ENCODE measurements at regions not wholly inside any gene's neighbourhood (a gene's known extent, or its start where the extent isn't known, plus 50 kb on each side); places are given as distances from the start of the nearest gene placed in this dataset.

DNA sequence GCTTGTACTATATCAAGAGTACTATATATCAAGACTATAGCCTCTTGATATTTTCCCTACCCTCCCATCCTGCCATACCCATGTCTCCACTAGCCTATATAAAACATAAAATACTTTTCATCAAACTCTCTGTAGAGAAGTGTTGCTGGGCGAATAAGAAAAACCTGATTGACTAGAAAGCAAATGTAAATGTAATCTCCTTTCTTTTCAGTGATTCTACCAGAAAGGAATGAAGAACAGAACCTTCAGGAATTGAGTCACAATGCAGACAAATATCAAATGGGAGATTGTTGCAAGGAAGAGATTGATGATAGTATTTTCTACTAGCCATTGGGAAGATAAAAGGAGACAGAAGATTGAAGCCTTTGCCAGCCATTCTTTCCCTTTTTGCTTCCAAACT lies 89.2 kb downstream of the KCNRG start:
- no peak for DNase-seq

GRCh38 chr13:50106559-50106958 lies 91.3 kb downstream of the KCNRG start:
- DNase-seq: no peak

- DNase-seq: no peak
These were observed 92.0 kb downstream of the KCNRG start for GRCh38 chr13:50107205-50107604.

DNA sequence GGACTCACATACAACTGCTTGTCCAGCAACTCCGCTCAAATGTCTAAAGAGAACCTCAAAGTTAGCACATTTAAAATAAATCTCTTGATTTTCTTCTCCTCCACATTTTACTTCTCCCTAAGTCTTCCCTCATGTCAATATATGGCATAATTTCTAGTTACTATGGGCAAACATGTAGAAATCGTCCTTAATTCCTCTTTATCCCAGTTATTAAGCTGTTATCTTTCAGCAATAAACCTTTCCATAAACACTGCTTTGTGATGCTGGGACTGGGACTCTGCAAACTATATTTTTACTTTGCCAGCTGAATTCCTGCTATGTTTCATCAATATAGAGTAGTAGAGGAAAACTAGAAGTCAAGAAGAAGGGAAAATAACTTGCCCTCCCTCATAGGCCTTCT lies 99.7 kb downstream of the KCNRG start:
- DNase-seq: no peak

GRCh38 chr13:50115695-50116094 lies 100.5 kb downstream of the KCNRG start:
- no peak for DNase-seq

DNA sequence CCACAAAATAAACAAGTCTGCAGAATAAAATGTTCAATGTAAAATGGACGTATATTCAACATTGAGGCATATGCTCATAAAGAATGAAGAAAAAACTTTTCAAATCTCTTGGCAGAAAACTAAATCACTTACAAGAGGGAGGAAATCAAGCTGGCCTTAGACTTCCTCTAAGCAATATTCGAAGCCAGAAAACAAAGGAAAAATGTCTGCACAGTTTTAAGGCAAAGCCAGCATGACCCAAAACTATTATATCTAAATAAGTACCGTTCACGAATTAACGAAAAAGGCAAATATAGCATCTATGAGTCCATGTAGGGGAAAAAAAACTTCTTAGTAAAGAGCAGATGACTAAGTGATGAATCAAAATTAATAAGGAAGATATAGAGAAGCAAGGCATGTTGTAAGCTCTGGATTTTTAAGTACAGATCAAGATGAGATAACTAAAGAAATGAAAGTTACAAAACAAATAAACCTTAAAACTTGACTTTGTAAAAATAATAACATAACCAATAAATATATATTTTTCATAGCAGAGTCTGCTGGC lies 101.3 kb downstream of the KCNRG start:
- no peak for DNase-seq

- no peak for DNase-seq
These were observed 104.3 kb downstream of the KCNRG start for GRCh38 chr13:50119591-50119990.

DNA sequence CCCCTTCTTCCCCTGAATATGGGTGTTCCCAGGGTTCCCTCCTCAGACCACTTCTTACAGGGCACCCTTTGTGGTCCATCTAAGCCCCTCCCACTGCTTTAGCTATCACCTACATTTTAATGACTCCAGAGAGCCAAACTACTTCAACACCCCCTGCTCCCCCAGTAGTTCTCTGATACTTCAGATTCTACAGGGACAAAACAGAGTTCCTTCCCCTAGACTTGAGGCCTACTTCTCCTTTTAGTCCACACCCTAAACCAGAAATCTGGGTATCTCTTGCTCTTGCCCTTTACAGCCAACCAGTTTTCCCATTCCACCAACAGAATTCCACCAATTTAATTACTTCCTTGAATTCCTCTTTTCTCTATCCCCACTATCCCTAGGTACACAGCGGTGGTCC lies 107.2 kb downstream of the KCNRG start:
- no peak for DNase-seq

DNA sequence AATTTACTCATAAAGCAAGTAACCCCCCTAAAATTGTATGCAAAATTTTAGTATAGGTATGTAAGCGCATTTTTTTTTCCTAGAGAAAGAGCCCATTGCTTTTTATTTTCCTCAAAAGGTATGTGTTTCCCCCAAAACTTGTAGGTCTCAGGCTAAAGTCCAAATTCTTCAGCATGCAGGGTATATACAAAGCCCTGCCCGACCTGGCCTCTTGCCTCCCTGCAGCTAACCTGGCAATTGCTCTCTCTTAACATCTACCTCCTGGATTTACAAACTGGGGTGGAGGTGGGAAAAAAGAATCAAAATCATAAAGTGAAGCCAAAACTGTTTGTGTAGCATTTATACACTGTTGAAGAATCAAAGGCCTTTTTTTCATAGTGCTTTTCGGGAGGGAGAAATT lies 107.8 kb downstream of the KCNRG start:
- DNase-seq: no peak

DNA sequence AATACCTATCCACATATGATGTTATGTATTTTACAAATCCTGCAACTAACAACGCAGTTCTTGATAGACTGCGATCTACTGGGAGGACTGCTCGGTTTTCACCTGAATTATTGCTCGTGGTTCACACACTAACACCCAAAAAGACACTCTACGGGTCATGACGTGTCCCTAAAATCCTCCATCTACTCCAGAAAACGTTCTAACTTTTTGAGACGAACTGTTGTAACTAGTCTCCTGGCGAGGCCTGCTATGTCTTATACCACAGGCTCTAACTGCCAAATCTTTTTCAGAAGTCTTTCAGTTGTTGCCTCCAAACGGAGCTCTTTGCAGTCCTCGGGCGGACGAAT lies 108.2 kb downstream of the KCNRG start:
- no peak for DNase-seq

DNA sequence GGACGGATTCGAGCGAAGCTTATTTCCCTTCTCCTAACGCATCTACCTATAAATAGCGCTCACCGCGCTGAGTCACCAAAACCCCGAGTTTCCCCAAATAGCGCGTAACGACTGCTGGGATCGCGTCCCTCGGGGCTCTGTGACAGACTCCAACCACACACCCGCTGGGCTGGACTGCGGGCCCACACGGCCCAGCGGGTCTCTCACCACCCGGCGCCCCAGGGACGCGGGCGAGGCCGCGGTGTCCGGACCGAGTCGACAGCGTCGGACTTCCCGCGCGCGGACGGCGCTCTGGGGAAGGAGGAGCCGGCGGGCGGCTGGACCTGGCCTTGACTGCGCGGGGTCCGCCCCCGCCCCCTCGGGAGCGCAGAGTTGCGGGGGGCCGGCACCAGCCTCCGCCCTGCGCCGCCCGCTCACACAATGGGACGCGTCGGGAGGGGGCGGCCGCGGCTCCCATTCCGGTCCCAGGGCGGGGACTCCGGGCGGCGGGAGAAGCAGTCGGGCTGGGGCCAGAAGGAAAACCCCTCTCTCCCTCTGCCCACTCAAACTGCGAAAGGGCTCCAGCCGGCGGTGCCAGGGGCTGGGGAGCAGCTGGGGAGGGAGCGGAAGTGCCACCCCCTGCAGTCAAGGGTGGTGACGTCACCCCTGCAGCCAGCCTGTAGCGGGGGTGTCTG lies 108.8 kb downstream of the KCNRG start:
- DNase-seq: peak; percentile 85

DNA sequence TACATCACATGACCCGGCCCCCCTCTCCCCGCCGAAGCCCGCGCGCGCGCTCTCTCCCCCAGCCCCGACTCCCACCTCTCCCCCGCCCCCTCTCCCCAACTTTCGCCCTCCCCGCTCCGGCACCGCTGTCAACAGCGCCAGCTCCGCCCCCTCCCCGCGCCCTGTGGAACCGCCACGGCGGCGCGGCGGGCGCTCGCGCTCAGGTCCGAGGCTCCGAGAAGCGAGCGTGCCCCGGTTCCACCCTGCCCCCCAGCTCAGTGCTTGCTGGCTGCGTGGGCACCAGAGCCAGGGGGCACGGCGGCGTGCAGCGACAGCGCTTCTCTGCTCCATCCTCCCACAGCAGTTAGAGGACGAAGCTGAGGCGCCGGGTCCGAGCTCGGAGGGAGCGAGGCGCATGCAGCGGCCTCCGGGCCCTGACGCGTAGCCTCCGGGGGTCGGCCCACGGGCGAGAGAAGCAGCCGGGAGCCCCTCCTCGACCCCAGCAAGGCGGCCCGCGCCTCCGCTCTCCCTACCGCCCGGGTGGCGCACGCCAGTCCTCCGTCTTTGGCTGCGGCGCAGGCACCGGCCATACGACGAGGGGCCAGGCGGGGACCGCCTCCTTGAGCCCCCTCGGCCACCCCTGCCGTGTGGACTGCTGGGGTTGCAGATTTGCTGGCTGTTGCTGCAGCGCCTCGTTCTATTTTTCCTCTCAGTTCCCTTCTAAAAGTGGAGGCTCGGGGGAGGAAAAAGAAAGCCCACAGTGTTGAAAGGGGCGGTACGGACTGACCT lies 109.5 kb downstream of the KCNRG start:
- DNase-seq: no peak

DNA sequence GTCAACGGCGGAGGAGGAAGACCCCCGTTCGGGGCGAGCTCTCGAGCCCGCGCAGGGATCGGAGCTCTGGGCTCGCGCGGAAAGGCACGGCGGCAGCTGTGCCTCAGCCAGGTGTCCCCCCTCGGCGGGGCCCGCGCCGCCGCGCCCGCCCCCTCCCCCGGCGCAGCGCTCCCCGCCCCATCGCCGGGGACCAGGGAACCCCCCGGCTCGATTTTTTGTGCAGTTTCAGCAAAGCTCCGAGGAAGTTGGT lies 110.0 kb downstream of the KCNRG start:
- DNase-seq: peak; percentile 55

DNA sequence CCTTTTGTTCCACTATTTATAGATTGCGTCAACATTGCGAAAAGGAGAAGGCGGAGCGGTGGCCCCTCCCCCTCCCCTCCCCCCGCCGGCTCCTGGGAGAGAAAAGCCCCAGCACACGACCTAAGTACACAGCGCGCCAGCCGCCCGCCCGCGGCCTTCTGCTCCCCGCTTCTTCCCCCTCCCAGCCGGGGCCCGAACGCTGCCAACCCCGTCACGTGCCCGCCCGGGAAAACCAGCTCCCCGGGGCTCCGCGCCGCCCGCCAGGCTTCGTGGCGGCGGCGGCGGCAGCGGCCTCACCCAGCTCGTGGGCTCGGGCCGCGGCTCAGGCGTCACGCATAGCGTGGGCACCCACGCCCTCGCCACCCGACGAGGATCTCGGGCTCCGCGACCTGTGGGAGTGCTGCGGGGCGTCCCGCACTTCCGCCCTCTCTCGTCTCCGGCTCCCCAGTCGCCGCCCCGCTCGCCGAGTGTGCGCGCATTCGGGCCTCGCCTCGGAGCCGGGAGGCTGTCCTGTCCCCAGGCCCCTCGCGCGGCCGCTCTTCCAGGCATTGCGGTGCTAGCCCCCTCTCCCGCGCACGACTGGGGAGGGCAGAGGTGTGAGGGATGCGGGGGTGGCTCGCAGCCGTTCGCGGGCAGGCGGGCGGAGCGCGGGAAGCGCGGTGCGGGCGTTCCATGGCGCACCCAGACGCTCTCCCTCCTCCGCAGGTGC lies 110.5 kb downstream of the KCNRG start:
- peak; percentile 55 for DNase-seq

DNA sequence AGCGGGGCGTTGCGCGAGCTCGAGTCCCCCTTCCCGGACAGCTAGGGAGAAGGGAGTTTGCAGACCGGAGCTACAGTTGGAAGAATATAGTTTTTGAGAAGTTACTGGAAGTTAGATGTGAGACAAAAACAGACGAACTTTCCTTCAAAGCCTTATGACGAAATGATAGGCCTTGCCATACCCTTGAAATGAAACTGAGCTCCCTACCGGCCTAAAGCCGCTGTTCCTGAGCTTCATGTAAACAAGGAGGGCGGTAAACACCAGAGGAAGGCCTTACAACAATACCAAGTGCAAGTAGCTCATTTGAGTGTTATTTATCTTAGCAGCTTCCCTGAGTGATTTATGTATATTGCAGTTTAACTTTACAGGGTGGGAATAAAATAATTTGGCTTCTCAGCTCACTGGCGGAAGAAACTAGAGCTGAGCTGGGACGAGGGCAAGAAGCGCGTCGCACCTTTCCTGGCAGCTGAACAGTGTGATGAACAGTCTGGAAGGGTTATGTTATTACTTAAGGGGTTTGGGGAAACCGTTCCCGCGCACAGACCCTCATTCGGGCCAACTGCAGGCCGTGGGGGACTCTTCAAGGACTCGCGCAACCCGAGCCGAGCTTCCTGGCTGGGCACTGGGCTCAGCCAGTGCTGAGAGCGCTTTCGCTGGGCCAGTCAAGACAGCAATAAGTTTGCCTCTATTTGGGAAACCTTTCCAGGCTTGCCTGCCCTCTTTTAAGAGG lies 111.2 kb downstream of the KCNRG start:
- no peak for DNase-seq

GRCh38 chr13:50126993-50127725 lies 111.9 kb downstream of the KCNRG start:
- no peak for DNase-seq

DNA sequence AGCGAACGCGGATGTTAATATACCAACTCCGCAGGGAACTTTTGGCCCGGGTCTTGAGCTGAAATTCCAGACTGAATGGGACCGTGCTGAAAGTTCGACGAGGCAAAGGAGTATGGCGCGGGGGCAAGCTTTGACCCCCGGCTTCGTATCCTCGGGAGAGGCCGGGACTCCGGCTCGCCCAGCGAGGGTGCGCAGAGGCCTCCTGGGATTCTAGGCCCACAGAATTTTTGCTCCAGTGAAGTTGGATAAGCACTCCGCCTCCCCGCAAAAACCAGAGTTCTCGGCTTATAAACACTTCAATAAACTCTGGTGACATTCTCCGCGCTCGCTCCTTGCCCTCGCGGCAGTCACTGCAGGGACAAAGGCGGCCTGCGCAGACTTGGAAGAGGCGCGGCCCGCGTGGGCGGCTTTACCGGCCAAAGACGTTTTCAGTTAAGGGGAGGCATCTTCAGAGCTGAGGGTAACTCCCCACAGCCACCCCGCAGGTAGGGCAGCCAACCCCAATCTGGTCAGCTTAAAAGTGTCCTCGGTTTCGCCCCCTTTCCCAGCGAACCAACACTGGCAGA lies 112.6 kb downstream of the KCNRG start:
- DNase-seq: no peak

GRCh38 chr13:50128428-50128931 lies 113.2 kb downstream of the KCNRG start:
- DNase-seq: no peak

GRCh38 chr13:50129081-50129705 lies 113.9 kb downstream of the KCNRG start:
- DNase-seq: peak; percentile 26

GRCh38 chr13:50129706-50130122 lies 114.5 kb downstream of the KCNRG start:
- DNase-seq: no peak

- DNase-seq: no peak
These were observed 115.1 kb downstream of the KCNRG start for GRCh38 chr13:50130123-50130946.
